Astrocyte of the cerebellum (primary cell): ENCODE measurements at regions not wholly inside any gene's neighbourhood (a gene's known extent, or its start where the extent isn't known, plus 50 kb on each side); places are given as distances from the start of the nearest gene placed in this dataset.

Experiments used
- DNase-seq: peaks from one replicate; pipeline ENCODE4 v3.0.0-alpha.2; 2011; ENCODE audit warnings: low read depth
- H3K4me3 ChIP-seq: 2 replicates; pipeline ENCODE4 v1.5.1; 2011; ENCODE audit warnings: mild to moderate bottlenecking, low read depth, low read length, moderate library complexity
- CTCF ChIP-seq: IDR thresholded peaks from 2 replicates; pipeline ENCODE4 v1.5.1; 2012; ENCODE audit warnings: low read length, low read depth, moderate library complexity, mild to moderate bottlenecking; ENCODE audit errors: missing control alignments
- in situ Hi-C: cut with HindIII; loops from 2 replicates; pipeline ENCODE4 v1.10.0; 2017; ENCODE audit warnings: low sequenced_read_pairs

GRCh38 chr9:23394189-23394588 lies 431.9 kb downstream of the ELAVL2 start:
- no peak overlapping the region for H3K4me3 ChIP-seq
- in situ Hi-C loops: no loop called here
- no peak for DNase-seq
- TF ChIP-seq CTCF: no peak

DNA sequence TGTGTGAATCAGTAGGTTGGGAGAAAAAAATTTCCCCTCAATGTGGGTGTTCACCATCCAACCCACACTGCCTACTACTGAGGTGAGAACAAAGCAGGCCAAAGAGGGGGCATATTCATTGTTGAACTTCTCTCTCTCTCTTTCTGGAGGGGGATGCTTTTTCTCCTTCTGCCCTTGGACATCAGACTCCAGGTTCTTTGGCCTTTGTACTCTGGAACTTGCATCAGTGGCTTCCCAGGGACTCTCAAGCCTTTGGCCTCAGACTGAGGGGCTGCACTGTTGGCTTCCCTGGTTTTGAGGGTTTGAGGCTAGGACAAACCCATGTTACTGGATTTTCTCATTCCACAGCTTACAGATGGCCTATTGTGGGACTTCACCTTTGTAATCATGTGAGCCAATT lies 417.2 kb downstream of the ELAVL2 start:
- TF ChIP-seq CTCF: no peak
- no peak overlapping the region for H3K4me3 ChIP-seq
- in situ Hi-C loops: no loop called here
- DNase-seq: no peak

DNA sequence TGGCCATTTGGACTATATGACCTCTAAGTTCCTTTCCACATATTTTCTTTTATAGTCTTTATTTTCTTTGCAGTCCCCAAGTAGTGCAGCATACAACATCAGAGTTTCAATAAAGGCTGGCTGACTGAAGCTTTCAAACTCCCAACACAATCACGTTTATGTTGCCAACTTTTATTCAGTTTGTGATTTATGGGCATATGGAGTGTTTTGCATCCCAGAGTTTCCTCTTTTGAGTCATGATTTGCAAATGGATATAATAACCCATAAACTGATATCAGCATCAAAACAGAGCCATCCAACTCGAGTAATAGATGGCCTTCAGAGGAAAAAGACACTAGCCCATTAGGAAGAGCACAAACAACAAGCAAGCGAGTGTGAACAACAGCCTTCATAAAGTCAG lies 414.0 kb downstream of the ELAVL2 start:
- in situ Hi-C loops: no loop called here
- no peak for DNase-seq
- no peak overlapping the region for H3K4me3 ChIP-seq
- TF ChIP-seq CTCF: no peak

DNA sequence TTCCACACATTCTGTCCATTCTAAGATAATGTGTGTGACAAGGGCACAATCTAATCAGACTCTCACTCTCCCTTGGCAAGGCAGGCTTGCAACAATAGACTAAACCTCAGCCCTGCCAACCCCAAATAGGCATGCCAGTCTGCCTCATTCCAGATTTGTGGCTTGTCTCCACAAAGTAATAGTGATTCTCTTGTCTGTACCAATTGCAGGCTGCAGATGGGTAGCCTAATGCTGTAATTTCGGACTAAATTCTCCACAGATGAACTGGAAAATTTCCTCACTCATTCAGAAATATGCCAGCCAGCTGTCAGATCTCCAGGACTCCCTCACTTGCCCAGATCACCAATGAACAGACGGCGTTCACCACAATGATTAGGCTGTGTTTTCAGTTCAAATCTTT lies 413.6 kb downstream of the ELAVL2 start:
- TF ChIP-seq CTCF: no peak
- DNase-seq: no peak
- no peak overlapping the region for H3K4me3 ChIP-seq
- in situ Hi-C loops: no loop called here

GRCh38 chr9:23413541-23413940 lies 412.5 kb downstream of the ELAVL2 start:
- no peak overlapping the region for H3K4me3 ChIP-seq
- no peak for TF ChIP-seq CTCF
- in situ Hi-C loops: no loop called here
- DNase-seq: no peak

- DNase-seq: no peak
- H3K4me3 ChIP-seq: no peak overlapping the region
- no peak for TF ChIP-seq CTCF
- in situ Hi-C loops: no loop called here
Observed at GRCh38 chr9:23423999-23424398, 402.0 kb downstream of the ELAVL2 start.

DNA sequence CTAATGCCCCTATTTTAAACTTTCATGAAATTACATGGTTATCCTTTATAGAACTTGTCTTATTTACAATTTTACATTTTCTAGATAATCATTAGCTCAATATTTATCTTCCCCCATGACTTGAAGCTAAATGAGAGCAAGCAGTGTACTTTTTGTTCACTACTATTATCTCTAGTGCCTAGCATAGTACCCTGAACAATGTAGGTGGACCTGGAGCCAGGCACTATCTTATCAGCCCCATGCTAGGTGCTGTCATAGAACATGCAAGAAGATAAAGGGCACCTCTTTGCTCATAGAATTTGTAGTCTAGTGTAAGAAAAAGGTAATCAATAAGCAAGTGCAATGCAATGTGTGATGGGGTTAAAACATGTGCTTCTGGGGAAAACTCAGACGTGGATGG lies 399.9 kb downstream of the ELAVL2 start:
- DNase-seq: no peak
- no peak for TF ChIP-seq CTCF
- H3K4me3 ChIP-seq: no peak overlapping the region
- in situ Hi-C loops: no loop called here
